Glutamatergic neuron (in vitro differentiated cells): ENCODE measurements at regions not wholly inside any gene's neighbourhood (a gene's known extent, or its start where the extent isn't known, plus 50 kb on each side); places are given as distances from the start of the nearest gene placed in this dataset.

Experiments
- DNase-seq: peaks from one replicate; pipeline ENCODE4 v3.0.0; 2022
- H3K27ac Mint-ChIP-seq: one replicate; pipeline ENCODE4 v1.8.0; 2020; ENCODE audit warnings: mild to moderate bottlenecking, mixed read lengths, inconsistent platforms; ENCODE audit not compliant: unreplicated experiment
- H3K27me3 Mint-ChIP-seq: one replicate; pipeline ENCODE4 v1.8.0; 2020; ENCODE audit warnings: mild to moderate bottlenecking, moderate library complexity, mixed read lengths, inconsistent platforms; ENCODE audit not compliant: unreplicated experiment
- H3K36me3 Mint-ChIP-seq: one replicate; pipeline ENCODE4 v1.8.0; 2020; ENCODE audit warnings: mild to moderate bottlenecking, mixed read lengths, inconsistent platforms; ENCODE audit not compliant: unreplicated experiment
- H3K4me1 Mint-ChIP-seq: one replicate; pipeline ENCODE4 v1.8.0; 2020; ENCODE audit warnings: mild to moderate bottlenecking, low read depth, mixed read lengths, inconsistent platforms; ENCODE audit not compliant: unreplicated experiment
- H3K4me3 Mint-ChIP-seq: one replicate; pipeline ENCODE4 v1.8.0; 2020; ENCODE audit warnings: mild to moderate bottlenecking, mixed read lengths, inconsistent platforms; ENCODE audit not compliant: unreplicated experiment
- H3K9me3 Mint-ChIP-seq: one replicate; pipeline ENCODE4 v1.8.0; 2020; ENCODE audit warnings: mild to moderate bottlenecking, moderate library complexity, mixed read lengths, inconsistent platforms; ENCODE audit not compliant: unreplicated experiment
- TF ChIP-seq, protein P1 (sequence below): fragments of 200-600 bp; sonication (generic); IDR thresholded peaks from one replicate; pipeline ENCODE4 v1.5.0; 2021; ENCODE audit not compliant: partially characterized antibody, unreplicated experiment

DNA sequence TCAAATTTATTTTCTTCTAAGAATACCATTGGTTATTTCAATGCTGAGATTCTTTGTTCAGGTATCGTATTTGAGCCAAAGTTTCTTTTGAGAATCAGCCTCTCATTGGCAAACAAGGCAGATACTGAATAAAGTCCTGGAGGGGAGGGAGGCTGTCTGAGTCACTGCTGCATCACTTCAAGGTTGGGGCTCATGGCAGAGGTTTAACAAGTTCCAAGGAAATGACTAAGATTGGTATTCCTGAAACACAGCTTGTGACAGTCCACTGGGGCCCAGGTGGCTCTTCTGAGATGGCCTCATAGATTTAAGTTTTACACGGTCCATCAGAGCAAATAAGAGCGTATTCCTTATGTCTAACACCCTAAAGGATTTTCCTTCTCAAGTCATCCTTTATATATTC is 213.8 kb upstream of the STAC start:
- H3K9me3 Mint-ChIP-seq = no peaks in the 10 kb centered on the region
- no peak for DNase-seq
- H3K27me3 Mint-ChIP-seq = no peaks in the 10 kb centered on the region
- no peaks in the 10 kb centered on the region for H3K4me1 Mint-ChIP-seq
- H3K27ac Mint-ChIP-seq = no peak overlapping the region
- TF ChIP-seq, protein P1, sequence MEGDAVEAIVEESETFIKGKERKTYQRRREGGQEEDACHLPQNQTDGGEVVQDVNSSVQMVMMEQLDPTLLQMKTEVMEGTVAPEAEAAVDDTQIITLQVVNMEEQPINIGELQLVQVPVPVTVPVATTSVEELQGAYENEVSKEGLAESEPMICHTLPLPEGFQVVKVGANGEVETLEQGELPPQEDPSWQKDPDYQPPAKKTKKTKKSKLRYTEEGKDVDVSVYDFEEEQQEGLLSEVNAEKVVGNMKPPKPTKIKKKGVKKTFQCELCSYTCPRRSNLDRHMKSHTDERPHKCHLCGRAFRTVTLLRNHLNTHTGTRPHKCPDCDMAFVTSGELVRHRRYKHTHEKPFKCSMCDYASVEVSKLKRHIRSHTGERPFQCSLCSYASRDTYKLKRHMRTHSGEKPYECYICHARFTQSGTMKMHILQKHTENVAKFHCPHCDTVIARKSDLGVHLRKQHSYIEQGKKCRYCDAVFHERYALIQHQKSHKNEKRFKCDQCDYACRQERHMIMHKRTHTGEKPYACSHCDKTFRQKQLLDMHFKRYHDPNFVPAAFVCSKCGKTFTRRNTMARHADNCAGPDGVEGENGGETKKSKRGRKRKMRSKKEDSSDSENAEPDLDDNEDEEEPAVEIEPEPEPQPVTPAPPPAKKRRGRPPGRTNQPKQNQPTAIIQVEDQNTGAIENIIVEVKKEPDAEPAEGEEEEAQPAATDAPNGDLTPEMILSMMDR = no peak
- H3K4me3 Mint-ChIP-seq = no peak overlapping the region
- H3K36me3 Mint-ChIP-seq = no peaks in the 10 kb centered on the region

DNA sequence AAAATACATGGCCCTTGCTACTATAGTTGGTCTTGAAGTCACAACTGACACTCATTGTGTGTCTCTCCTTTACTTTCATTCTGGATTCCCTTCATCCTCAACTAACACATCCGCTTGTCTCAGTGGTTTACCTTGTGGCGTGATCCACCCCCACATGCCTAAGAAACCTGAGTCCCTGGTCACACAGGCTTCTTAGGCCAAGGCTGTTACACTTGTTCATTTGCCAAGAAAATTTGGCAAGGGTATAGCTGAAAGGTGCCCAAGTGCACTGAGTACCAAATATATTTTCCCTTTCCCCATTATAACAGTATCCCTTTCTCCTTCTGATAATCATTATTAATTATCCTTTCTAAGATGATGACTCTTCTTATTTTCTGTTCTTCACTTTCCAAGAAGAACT is 207.6 kb upstream of the STAC start:
- no peak overlapping the region for H3K27ac Mint-ChIP-seq
- TF ChIP-seq, protein P1 = no peak
- no peak overlapping the region for H3K4me3 Mint-ChIP-seq
- H3K27me3 Mint-ChIP-seq = no peaks in the 10 kb centered on the region
- no peaks in the 10 kb centered on the region for H3K9me3 Mint-ChIP-seq
- no peaks in the 10 kb centered on the region for H3K4me1 Mint-ChIP-seq
- H3K36me3 Mint-ChIP-seq = no peaks in the 10 kb centered on the region
- DNase-seq = no peak

- TF ChIP-seq, protein P1 = no peak
- H3K27me3 Mint-ChIP-seq = no peaks in the 10 kb centered on the region
- no peaks in the 10 kb centered on the region for H3K36me3 Mint-ChIP-seq
Measured at GRCh38 chr3:36175113-36175812, 205.0 kb upstream of the STAC start.

DNA sequence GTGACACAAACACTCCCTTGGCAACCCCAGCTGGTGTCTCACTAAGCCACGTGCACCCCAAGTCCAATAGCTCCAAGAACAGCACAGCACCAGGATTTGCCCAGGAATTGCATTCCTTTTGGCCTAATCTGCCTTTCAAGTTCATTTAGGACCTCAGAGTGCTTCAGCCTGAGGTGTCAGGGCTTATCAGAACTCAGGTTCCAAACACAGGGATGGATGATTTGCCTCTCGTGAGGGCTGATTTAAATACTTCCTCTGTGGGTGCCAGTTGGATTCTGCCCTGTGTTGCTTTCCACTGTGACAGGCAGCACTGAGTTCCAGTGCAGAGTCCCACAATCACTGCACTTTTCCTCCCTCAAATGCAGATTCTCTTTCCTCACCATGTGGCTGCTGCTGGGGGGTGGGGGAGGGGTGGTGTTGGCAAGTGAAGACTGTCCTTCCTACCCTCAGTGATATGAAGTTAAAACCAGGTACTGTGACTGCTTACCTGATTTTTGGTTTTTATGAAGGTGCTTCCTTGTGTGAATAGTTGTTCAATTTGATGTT is 204.3 kb upstream of the STAC start:
- Mint-ChIP-seq H3K36me3 (no peaks in the 10 kb centered on the region), H3K27me3 (no peaks in the 10 kb centered on the region), H3K9me3 (no peaks in the 10 kb centered on the region), H3K4me1 (no peaks in the 10 kb centered on the region), H3K27ac (no peak overlapping the region), H3K4me3 (no peak overlapping the region)
- TF ChIP-seq, protein P1 = no peak
- DNase-seq = no peak

More at GRCh38 chr3:36175113-36175812, 205.0 kb upstream of the STAC start:
- H3K9me3 Mint-ChIP-seq = no peaks in the 10 kb centered on the region
- DNase-seq = no peak
- H3K4me3 Mint-ChIP-seq = no peak overlapping the region
- no peaks in the 10 kb centered on the region for H3K4me1 Mint-ChIP-seq
- H3K27ac Mint-ChIP-seq = no peak overlapping the region

DNA sequence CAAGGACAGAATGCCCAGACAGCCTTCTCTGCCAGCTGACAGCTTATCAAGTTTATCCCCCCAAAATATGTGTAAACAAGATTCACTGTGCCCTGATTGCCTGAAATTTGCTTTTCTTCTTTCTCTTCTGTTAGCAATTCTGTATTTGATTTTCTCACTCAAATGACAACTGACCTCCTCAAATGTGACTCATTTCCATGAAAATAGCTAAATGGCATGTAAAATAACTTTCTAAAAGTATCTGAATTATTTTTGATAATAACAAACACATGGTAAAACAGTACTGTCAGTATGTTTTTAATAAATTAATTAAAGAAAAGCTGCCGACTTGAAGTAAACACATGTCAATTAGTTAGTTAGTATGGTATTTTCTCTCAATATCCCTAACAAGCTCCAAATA is 202.3 kb upstream of the STAC start:
- TF ChIP-seq, protein P1 = no peak
- H3K4me3 Mint-ChIP-seq = no peak overlapping the region
- no peaks in the 10 kb centered on the region for H3K4me1 Mint-ChIP-seq
- no peaks in the 10 kb centered on the region for H3K36me3 Mint-ChIP-seq
- H3K27ac Mint-ChIP-seq = no peak overlapping the region
- H3K9me3 Mint-ChIP-seq = no peaks in the 10 kb centered on the region
- DNase-seq = no peak
- no peaks in the 10 kb centered on the region for H3K27me3 Mint-ChIP-seq
